ENCODE measurements at regions not wholly inside any gene's neighbourhood (a gene's known extent, or its start where the extent isn't known, plus 50 kb on each side); places are given as distances from the start of the nearest gene placed in this dataset.

- no peaks in the 10 kb centered on the region for H3K9me3 Mint-ChIP-seq
- H3K27ac Mint-ChIP-seq: no peak overlapping the region
- TF ChIP-seq EZH2phosphoT487 (IDR thresholded peaks at IDR 0.05; ENCODE audit: unreplicated experiment) (no peak), POLR2AphosphoS5 (IDR thresholded peaks at IDR 0.05; ENCODE audit: low read depth) (no peak)
- H3K27me3 Mint-ChIP-seq (ENCODE audit: insufficient read depth, low read depth, poor library complexity): peaks cover 3% of the 10 kb centered on the region
- Histone ChIP-seq H3K79me2 (replicated peaks; ENCODE audit: insufficient read depth) (no peaks in the 10 kb centered on the region), H3K4me3 (no peak overlapping the region), H2AFZ (no peak overlapping the region), H3K36me3 (ENCODE audit: insufficient read depth) (no peaks in the 10 kb centered on the region), H3K4me1 (ENCODE audit: insufficient read depth) (no peaks in the 10 kb centered on the region), H3F3A (replicated peaks; ENCODE audit: low read depth) (no peaks in the 10 kb centered on the region), H3K9me2 (ENCODE audit: insufficient read depth) (peaks cover 3% of the 10 kb centered on the region; the same call in 1 of the 2 replicates), H3K27me3 (ENCODE audit: insufficient read depth) (no peaks in the 10 kb centered on the region), H3K27ac (ENCODE audit: low read depth) (no peak overlapping the region), H3K4me2 (no peak overlapping the region), H4K20me1 (replicated peaks; ENCODE audit: insufficient read depth) (no peaks in the 10 kb centered on the region)
- ATAC-seq: no peak
- no peaks in the 10 kb centered on the region for H3K36me3 Mint-ChIP-seq (ENCODE audit: low read depth)
- no peaks in the 10 kb centered on the region for H3K4me1 Mint-ChIP-seq
- no peak for DNase-seq (ENCODE audit: low spot score)
- H3K4me3 Mint-ChIP-seq: no peak overlapping the region
Measured at GRCh38 chr14:53553221-53553620, 400.1 kb upstream of the DDHD1 start.

- no peak overlapping the region for H3K27ac Mint-ChIP-seq
- Histone ChIP-seq H2AFZ (no peak overlapping the region), H3K27me3 (ENCODE audit: insufficient read depth) (no peaks in the 10 kb centered on the region), H3K27ac (ENCODE audit: low read depth) (no peak overlapping the region), H3K4me3 (no peak overlapping the region), H3K4me1 (ENCODE audit: insufficient read depth) (no peaks in the 10 kb centered on the region), H3K36me3 (ENCODE audit: insufficient read depth) (no peaks in the 10 kb centered on the region), H4K20me1 (replicated peaks; ENCODE audit: insufficient read depth) (no peaks in the 10 kb centered on the region), H3K4me2 (no peak overlapping the region), H3K79me2 (replicated peaks; ENCODE audit: insufficient read depth) (no peaks in the 10 kb centered on the region), H3K9me2 (ENCODE audit: insufficient read depth) (peaks cover 3% of the 10 kb centered on the region; the same call in 1 of the 2 replicates), H3F3A (replicated peaks; ENCODE audit: low read depth) (no peaks in the 10 kb centered on the region)
- TF ChIP-seq CREB1 (CRISPR knock-in tag; IDR thresholded peaks at IDR 0.05; ENCODE audit: low read depth) (no peak), ZNF114 (CRISPR knock-in tag; IDR thresholded peaks at IDR 0.05) (no peak), STAT1 (IDR thresholded peaks at IDR 0.05; ENCODE audit: unreplicated experiment) (no peak), REST (IDR thresholded peaks at IDR 0.05; ENCODE audit: unreplicated experiment) (no peak), EZH2 (IDR thresholded peaks at IDR 0.05; ENCODE audit: low read depth, unreplicated experiment) (no peak), ETS1 (IDR thresholded peaks at IDR 0.05) (no peak), CTCF (conservative IDR thresholded peaks at IDR 0.05; ENCODE audit: low read depth in 2 of 2) (no peak), POLR2AphosphoS5 (IDR thresholded peaks at IDR 0.05; ENCODE audit: low read depth) (no peak), ZNF331 (CRISPR knock-in tag; IDR thresholded peaks at IDR 0.05; ENCODE audit: low read depth) (no peak)
- H3K4me3 Mint-ChIP-seq: no peak overlapping the region
- no peaks in the 10 kb centered on the region for H3K36me3 Mint-ChIP-seq (ENCODE audit: low read depth)
- H3K9me3 Mint-ChIP-seq: no peaks in the 10 kb centered on the region
- DNase-seq (ENCODE audit: low spot score) (no peak), ATAC-seq (no peak)
- no peaks in the 10 kb centered on the region for H3K4me1 Mint-ChIP-seq
- no peaks in the 10 kb centered on the region for H3K27me3 Mint-ChIP-seq (ENCODE audit: insufficient read depth, low read depth, poor library complexity)
Measured at GRCh38 chr14:53551862-53552261, 398.7 kb upstream of the DDHD1 start.

Data from GM23338 (cell line).